Lower leg skin (tissue), 3 donors: ENCODE measurements at regions not wholly inside any gene's neighbourhood (a gene's known extent, or its start where the extent isn't known, plus 50 kb on each side); places are given as distances from the start of the nearest gene placed in this dataset.

Experiments used
- POLR2A ChIP-seq, 2 donors: fragments of 450-650 bp; IDR thresholded peaks; one replicate each; pipeline ENCODE4 v1.6.1; 2016 to 2017; ENCODE audit warnings: antibody characterized with exemption in 2 of 2, mild to moderate bottlenecking in 1 of 2, moderate library complexity in 1 of 2
- TF ChIP-seq, protein P1 (sequence below), 3 donors: fragments of 450-650 bp; IDR thresholded peaks; one replicate each; pipeline ENCODE4 v1.5.1; 2016; ENCODE audit warnings: antibody characterized with exemption in 3 of 3, mild to moderate bottlenecking in 3 of 3, moderate library complexity in 2 of 3

DNA sequence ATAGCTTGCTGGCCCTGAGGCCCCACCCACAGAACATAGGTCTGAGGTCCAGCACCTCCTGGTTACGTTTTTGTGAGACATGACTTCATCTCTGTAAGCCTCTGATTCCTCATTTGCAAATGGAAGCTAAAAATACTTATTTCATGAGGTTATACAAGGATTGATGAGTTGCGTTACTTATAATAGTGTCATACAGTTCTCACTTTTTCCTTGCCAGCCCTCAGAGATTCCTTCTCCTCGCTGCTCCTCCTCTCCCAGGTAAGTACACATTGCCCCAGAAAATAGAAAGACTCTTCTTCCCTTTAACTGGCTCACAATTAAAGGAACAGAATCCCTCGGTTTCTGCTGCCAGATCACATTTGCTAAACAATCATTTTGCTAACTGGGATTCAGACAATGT lies 739.2 kb downstream of the VRK1 start:
- no peak for TF ChIP-seq POLR2A (IDR thresholded peaks at IDR 0.05)
- TF ChIP-seq, protein P1, sequence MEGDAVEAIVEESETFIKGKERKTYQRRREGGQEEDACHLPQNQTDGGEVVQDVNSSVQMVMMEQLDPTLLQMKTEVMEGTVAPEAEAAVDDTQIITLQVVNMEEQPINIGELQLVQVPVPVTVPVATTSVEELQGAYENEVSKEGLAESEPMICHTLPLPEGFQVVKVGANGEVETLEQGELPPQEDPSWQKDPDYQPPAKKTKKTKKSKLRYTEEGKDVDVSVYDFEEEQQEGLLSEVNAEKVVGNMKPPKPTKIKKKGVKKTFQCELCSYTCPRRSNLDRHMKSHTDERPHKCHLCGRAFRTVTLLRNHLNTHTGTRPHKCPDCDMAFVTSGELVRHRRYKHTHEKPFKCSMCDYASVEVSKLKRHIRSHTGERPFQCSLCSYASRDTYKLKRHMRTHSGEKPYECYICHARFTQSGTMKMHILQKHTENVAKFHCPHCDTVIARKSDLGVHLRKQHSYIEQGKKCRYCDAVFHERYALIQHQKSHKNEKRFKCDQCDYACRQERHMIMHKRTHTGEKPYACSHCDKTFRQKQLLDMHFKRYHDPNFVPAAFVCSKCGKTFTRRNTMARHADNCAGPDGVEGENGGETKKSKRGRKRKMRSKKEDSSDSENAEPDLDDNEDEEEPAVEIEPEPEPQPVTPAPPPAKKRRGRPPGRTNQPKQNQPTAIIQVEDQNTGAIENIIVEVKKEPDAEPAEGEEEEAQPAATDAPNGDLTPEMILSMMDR (IDR thresholded peaks at IDR 0.05), result no peak
